B cell (primary cell): ENCODE measurements at regions not wholly inside any gene's neighbourhood (a gene's known extent, or its start where the extent isn't known, plus 50 kb on each side); places are given as distances from the start of the nearest gene placed in this dataset.

Experiments used
- EZH2 ChIP-seq: IDR thresholded peaks from 2 replicates; pipeline ENCODE4 v1.6.1; 2012; ENCODE audit warnings: borderline replicate concordance, low read depth, mild to moderate bottlenecking, moderate library complexity, low read length; ENCODE audit not compliant: insufficient read depth, poor library complexity, severe bottlenecking
- TF ChIP-seq, protein P1 (sequence below): fragments of 200-600 bp; IDR thresholded peaks from one replicate; pipeline ENCODE4 v1.8.0; 2022; ENCODE audit warnings: antibody characterized with exemption, mild to moderate bottlenecking

DNA sequence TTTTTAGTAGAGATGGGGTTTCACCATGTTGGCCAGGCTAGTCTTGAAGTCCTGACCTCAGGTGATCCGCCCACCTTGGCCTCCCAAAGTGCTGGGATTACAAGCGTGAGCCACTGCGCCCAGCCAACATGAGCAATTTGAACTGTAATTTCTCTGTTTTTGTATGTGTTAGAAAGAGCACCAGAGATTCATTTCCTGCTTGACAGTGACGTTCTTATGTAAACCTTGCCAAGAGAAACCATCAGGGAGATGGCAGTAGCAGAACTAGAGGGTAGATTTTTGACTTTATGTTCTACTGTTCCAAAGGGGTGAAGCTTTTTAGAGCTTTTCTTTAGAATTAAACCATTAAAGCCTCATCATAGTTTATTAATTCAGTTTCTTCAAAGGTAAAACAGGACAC is 148.1 kb upstream of the UMPS start:
- TF ChIP-seq, protein P1, sequence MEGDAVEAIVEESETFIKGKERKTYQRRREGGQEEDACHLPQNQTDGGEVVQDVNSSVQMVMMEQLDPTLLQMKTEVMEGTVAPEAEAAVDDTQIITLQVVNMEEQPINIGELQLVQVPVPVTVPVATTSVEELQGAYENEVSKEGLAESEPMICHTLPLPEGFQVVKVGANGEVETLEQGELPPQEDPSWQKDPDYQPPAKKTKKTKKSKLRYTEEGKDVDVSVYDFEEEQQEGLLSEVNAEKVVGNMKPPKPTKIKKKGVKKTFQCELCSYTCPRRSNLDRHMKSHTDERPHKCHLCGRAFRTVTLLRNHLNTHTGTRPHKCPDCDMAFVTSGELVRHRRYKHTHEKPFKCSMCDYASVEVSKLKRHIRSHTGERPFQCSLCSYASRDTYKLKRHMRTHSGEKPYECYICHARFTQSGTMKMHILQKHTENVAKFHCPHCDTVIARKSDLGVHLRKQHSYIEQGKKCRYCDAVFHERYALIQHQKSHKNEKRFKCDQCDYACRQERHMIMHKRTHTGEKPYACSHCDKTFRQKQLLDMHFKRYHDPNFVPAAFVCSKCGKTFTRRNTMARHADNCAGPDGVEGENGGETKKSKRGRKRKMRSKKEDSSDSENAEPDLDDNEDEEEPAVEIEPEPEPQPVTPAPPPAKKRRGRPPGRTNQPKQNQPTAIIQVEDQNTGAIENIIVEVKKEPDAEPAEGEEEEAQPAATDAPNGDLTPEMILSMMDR: no peak
- no peak for TF ChIP-seq EZH2
